GM12874 (cell line): ENCODE measurements at regions not wholly inside any gene's neighbourhood (a gene's known extent, or its start where the extent isn't known, plus 50 kb on each side); places are given as distances from the start of the nearest gene placed in this dataset.

ENCODE experiments used
- TF ChIP-seq, protein P1 (sequence below): IDR thresholded peaks from 2 replicates; pipeline ENCODE4 v1.5.1; 2011; ENCODE audit warnings: low read depth, mild to moderate bottlenecking, control low read depth, low read length, moderate library complexity; ENCODE audit not compliant: insufficient read depth

DNA sequence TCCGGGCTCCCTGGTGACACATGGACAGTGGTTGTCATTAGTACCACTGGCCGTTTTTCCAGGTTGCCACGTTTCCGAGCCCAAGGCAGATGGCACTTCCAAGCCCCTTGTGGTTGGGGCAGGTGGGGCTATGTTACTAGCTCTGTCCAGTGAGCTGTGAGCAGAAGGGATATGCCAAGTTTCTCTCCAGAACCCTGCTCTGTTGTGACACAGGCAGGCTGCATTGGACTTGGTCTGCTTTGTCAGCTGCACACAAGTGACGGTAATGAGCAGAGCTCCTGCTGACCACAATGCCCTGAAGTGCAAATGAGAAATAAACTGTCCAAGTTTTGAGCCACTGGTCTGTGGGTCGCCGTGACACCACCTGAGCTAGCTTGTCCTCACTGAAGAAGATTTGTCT is 118.8 kb downstream of the GYPC start:
- TF ChIP-seq, protein P1, sequence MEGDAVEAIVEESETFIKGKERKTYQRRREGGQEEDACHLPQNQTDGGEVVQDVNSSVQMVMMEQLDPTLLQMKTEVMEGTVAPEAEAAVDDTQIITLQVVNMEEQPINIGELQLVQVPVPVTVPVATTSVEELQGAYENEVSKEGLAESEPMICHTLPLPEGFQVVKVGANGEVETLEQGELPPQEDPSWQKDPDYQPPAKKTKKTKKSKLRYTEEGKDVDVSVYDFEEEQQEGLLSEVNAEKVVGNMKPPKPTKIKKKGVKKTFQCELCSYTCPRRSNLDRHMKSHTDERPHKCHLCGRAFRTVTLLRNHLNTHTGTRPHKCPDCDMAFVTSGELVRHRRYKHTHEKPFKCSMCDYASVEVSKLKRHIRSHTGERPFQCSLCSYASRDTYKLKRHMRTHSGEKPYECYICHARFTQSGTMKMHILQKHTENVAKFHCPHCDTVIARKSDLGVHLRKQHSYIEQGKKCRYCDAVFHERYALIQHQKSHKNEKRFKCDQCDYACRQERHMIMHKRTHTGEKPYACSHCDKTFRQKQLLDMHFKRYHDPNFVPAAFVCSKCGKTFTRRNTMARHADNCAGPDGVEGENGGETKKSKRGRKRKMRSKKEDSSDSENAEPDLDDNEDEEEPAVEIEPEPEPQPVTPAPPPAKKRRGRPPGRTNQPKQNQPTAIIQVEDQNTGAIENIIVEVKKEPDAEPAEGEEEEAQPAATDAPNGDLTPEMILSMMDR: no peak

DNA sequence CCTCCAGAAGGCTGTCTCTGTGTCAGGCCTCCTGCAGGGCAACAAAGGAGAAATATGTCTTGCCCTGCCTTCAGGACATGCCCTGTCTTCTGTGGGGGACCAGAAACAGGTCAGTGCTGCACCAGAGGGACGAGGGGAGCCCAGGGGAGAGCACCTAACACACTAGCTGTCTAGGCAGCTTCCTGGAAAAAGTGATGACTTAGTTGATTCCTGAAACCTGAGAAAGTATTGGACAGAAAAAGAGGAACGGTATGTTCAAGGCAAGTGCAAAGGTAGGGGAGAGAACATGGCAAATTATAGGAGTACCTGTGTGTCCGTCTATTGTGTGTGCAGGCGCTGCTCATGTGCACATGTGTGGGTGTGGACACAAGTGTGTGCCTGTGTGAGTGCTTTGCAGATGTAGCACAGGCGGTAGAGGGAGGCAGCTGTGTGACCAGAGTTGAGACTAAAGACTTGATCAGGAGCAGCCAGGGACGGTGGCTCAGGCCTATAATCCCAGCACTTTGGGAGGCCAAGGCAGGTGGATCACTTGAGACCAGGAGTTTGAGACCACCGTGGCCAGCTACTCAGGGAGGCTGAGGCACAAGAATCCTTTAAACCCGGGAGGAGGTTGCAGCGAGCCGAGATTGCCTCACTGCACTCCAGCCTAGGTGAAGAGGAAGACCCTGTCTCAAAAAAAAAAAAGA is 119.5 kb downstream of the GYPC start:
- TF ChIP-seq, protein P1: no peak

DNA sequence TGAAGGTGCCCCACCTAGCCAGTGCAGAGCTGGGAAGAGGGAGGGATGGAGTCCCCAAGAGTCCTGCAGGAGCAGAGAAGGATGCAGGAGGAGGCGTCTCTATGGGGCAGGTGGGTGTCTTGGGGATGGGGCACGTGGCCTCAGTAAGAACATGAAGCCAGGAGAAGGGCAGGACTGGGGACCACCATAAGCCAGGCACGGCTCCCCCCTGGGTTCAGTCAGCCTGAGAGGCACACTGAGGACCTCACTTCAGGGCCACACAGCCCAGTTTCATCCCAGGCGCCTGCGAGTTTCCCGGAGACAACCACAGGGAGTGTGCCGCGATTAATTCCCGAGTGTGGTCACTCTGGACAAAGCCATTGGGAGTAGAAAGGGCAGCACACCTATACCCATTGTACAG is 120.3 kb downstream of the GYPC start:
- TF ChIP-seq, protein P1: no peak

DNA sequence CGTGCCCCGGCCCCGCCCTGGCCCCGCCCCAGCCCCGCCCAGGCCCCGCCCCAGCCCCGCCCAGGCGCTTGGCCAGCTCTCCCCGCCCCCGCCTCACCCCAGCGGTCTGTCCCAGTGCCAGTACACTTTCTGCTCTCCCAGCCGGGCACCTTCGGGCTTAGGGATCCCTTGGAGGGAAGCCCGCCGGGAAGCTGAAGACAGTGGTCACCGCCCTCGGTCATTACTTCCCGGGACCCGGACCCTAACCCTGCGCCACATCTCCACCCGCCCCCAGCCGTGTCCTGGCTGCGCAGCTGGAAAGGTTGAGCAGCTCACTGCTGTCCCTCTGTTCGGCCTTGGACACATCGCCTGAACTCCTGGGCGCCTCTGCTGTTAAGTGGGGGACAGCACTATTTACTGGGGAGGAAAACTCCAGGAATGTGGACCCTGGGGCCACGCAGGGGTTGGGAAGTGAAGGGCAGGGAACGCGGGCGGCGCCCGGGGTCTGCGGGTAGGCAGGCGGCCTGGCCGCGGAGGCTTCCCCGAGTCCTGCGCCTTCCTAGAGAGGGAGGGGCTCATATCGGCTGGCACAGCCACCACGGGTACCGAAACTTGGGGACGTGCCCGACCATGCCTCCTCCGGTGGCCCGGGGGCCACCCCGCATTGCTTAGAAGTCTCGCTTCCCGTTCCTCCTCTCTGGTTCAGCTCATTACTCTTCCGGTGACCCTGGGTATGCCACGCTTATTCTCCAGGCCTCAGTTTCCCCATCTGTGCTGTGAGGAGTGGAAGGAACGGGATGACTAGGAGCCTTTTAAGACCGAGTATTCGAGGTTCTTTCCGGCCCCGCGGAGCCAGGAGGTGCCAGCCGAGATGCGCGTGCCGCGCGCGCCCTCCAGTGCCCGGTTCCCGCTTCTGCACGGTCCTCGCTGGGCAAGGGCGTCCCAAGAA is 121.0 kb downstream of the GYPC start:
- TF ChIP-seq, protein P1: peak; percentile 95

DNA sequence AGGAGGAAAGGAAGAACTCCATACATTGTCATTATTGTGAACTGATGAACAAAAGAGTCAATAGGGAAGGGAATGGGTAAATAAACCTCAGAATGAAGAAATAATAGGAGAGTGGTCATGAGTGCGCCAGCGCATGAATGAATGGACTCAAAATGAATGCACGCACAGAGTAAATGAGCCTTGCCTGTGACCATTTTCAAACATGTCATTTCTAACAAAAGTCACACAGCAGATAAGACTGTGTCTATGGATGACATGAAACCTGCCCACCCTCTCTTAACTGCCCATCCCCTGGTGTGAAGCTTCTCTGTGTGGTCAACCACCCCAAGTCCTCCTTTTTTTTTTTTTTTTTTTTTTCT is 121.1 kb upstream of the TEX51 start:
- TF ChIP-seq, protein P1: no peak

DNA sequence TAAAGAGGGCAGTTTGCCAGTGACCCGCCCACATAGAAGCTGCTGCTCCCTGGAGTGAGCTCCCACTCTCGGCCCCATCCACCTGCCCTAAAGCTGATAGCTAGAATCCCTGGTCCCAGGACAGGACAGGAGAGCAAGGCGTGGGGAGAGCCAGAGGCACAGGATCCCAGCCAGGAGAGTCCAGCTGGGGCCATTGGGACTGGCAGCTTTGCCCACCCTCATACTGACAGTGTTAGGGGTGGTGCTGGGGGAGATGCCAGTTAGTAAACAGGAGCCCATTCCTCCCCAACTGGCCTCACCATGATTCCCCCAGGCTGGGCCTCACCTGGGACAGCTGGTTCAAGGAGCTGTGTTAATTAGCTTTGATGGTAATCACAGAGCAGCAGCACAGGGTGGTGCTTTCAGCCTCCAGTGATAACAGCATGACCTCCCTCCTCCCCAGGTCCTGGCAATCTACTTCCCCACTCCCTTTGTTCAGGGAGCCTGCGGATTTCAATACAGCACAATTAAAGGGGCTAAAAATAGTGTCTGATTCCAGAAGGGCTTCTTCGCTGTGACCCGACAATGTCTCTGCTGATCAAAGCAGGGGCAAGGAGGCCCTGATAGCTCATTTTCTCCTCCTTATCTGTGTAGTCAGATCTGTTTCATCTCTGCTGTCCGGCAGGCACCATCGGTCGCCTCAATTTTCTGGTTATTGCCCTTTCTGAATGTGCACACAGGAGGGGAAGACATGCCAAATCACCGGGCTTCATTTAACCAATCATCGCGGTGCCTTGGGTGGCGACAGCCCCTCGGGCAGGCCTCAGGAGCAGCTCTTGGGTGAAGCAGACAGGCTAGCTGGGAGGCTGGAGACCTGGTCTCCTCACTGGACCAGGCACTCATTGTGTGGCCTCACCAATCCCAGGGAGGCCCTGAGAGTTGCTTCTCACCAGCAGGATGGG is 119.9 kb upstream of the TEX51 start:
- TF ChIP-seq, protein P1: no peak

DNA sequence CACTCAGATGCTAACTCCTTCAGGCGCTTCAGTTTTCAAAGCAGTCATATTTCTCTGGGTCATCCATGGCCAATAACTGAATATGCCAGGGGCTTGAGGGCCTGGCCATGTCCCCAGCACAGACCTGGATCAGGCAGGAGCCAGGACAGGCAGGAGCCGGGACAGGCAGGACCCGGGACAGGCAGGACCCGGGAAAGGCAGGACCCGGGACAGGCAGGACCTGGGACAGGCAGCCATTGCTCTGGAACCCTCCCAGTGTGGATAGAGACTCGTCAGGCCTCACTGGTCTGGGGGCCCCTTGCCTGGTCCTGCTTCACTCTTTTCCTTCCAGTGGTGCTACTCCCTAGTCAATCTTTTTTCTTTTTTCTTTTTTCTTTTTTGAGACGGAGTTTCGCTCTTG is 117.5 kb upstream of the TEX51 start:
- TF ChIP-seq, protein P1: no peak
